GM12878 (cell line): ENCODE measurements at regions not wholly inside any gene's neighbourhood (a gene's known extent, or its start where the extent isn't known, plus 50 kb on each side); places are given as distances from the start of the nearest gene placed in this dataset.

Experiments
- ATAC-seq: fragments of 200-7000 bp; cut with Tn5 transposase; 3 replicates; pipeline ENCODE4 v1.9.1; 2020; ENCODE audit warnings: mild to moderate bottlenecking, moderate library complexity
- BruUV-seq: library from RNA; stranded (reverse); fragments of 400-500 nt; replicated peaks from 2 replicates; lab custom pipeline; 2021; lab: Mats Ljungman, UMichigan
- CTCF ChIA-PET: fragments of 300-600 bp; sonication (Branson Sonifier 250); formaldehyde crosslinking; extraction: SDS; loops from one replicate; lab custom pipeline; 2021; ENCODE audit warnings: inconsistent platforms; lab: Yijun Ruan, JAX
- POLR2A ChIA-PET: fragments of 350-600 bp; formaldehyde crosslinking; extraction: SDS; loops from one replicate; lab custom pipeline; 2021; ENCODE audit warnings: inconsistent platforms; lab: Charles Lee
- RAD21 ChIA-PET: fragments of 300-600 bp; sonication (Branson Sonifier 250); formaldehyde crosslinking; loops from one replicate; lab custom pipeline; 2023; ENCODE audit warnings: antibody characterized with exemption; ENCODE audit not compliant: unreplicated experiment; lab: Charles Lee
- SMC1A ChIA-PET: fragments of 300-600 bp; sonication (Branson Sonifier 250); formaldehyde crosslinking; loops from one replicate; lab custom pipeline; 2023; ENCODE audit not compliant: unreplicated experiment, uncharacterized antibody; lab: Charles Lee
- DNase-seq: peaks from one replicate; pipeline ENCODE4 v3.0.0-alpha.2; 2011; ENCODE audit warnings: low read depth, low spot score
- FAIRE-seq: peaks from 3 replicates; lab custom pipeline; 2011; peaks lifted over from hg19 to GRCh38; lab: Jason Lieb, UNC
- H2AFZ ChIP-seq: 2 replicates; pipeline ENCODE4 v1.6.0; 2011; ENCODE audit warnings: low read depth, low read length, control low read depth; ENCODE audit not compliant: control insufficient read depth
- H3K27ac ChIP-seq: 2 replicates; pipeline ENCODE4 v1.5.1; 2011; ENCODE audit warnings: control low read depth; ENCODE audit not compliant: control insufficient read depth, insufficient read depth
- H3K27me3 ChIP-seq, 2 experiments: replicated peaks in 1 of 2; 2 replicates each; pipeline versions ENCODE4 v1.6.0 to v1.6.1; 2011; ENCODE audit warnings: low read length in 1 of 2; ENCODE audit not compliant: control insufficient read depth in 2 of 2, insufficient read depth in 2 of 2
- H3K36me3 ChIP-seq, 2 experiments: 2 replicates each; pipeline ENCODE4 v1.5.1; 2011; ENCODE audit warnings: low read length in 1 of 2; ENCODE audit not compliant: control insufficient read depth in 2 of 2, insufficient read depth in 2 of 2
- H3K4me1 ChIP-seq: 2 replicates; pipeline ENCODE4 v1.6.1; 2011; ENCODE audit warnings: mild to moderate bottlenecking, low read length, moderate library complexity, mixed read lengths; ENCODE audit not compliant: control insufficient read depth, insufficient read depth
- H3K4me2 ChIP-seq: 2 replicates; pipeline ENCODE4 v1.6.0; 2011; ENCODE audit warnings: control low read depth; ENCODE audit not compliant: control insufficient read depth, insufficient read depth
- H3K4me3 ChIP-seq: fragments of 200-600 bp; sonication (generic); 2 replicates; pipeline ENCODE4 v1.5.1; 2016
- H3K79me2 ChIP-seq: 2 replicates; pipeline ENCODE4 v1.6.0; 2011; ENCODE audit warnings: low read length; ENCODE audit not compliant: control insufficient read depth, insufficient read depth
- H3K9ac ChIP-seq: 2 replicates; pipeline ENCODE4 v1.8.0; 2011; ENCODE audit warnings: low read length, control low read depth, mixed read lengths; ENCODE audit not compliant: control insufficient read depth, insufficient read depth
- H3K9me3 ChIP-seq: replicated peaks from 3 replicates; pipeline ENCODE4 v1.5.1; 2011; ENCODE audit warnings: mild to moderate bottlenecking, low read length; ENCODE audit not compliant: control insufficient read depth, insufficient read depth
- H4K20me1 ChIP-seq: 2 replicates; pipeline ENCODE4 v1.6.0; 2011; ENCODE audit not compliant: control insufficient read depth, insufficient read depth
- CHD1 ChIP-seq: IDR thresholded peaks from 2 replicates; pipeline ENCODE4 v1.6.1; 2012; ENCODE audit warnings: low read depth, low read length, improper control_type of control experiment
- ESRRA ChIP-seq: IDR thresholded peaks from 2 replicates; pipeline ENCODE4 v1.6.1; 2012; ENCODE audit warnings: mild to moderate bottlenecking, low read length, improper control_type of control experiment
- IKZF2 ChIP-seq, 2 experiments: fragments of 450-650 bp; IDR thresholded peaks; 2 replicates each; pipeline ENCODE4 v1.6.1; 2017; ENCODE audit warnings: mild to moderate bottlenecking in 2 of 2, moderate library complexity in 2 of 2
- PAX5 ChIP-seq: IDR thresholded peaks from 2 replicates; pipeline ENCODE4 v1.6.1; 2011; ENCODE audit warnings: low read depth, low read length, borderline replicate concordance
- RAD51 ChIP-seq: fragments of 450-650 bp; IDR thresholded peaks from 2 replicates; pipeline ENCODE4 v1.6.1; 2016; ENCODE audit warnings: moderate library complexity, mild to moderate bottlenecking, inconsistent platforms
- RELA ChIP-seq: fragments of 450-650 bp; IDR thresholded peaks from 2 replicates; pipeline ENCODE4 v1.8.0; 2014; ENCODE audit warnings: borderline replicate concordance; ENCODE audit not compliant: partially characterized antibody
- SKIL ChIP-seq: fragments of 450-650 bp; IDR thresholded peaks from 2 replicates; pipeline ENCODE4 v1.6.1; 2017; ENCODE audit warnings: mild to moderate bottlenecking, low read depth, inconsistent platforms; ENCODE audit not compliant: poor library complexity, severe bottlenecking
- SPI1 ChIP-seq: IDR thresholded peaks from 2 replicates; pipeline ENCODE4 v1.6.1; 2011; ENCODE audit warnings: low read depth, mild to moderate bottlenecking, low read length, moderate library complexity, borderline replicate concordance; ENCODE audit not compliant: insufficient read depth
- SREBF2 ChIP-seq: IDR thresholded peaks from 2 replicates; pipeline ENCODE4 v1.6.1; 2012; ENCODE audit warnings: mild to moderate bottlenecking, low read length
- STAT3 ChIP-seq: IDR thresholded peaks from 2 replicates; pipeline ENCODE4 v1.6.1; 2011; ENCODE audit warnings: low read depth, low read length, improper control_type of control experiment
- USF2 ChIP-seq: IDR thresholded peaks from 2 replicates; pipeline ENCODE4 v1.6.1; 2011; ENCODE audit warnings: low read depth, low read length, improper control_type of control experiment, borderline replicate concordance
- ZNF217 ChIP-seq: fragments of 450-650 bp; IDR thresholded peaks from 2 replicates; pipeline ENCODE4 v1.6.1; 2017; ENCODE audit warnings: antibody characterized with exemption, mild to moderate bottlenecking
- ZNF687 ChIP-seq: fragments of 450-650 bp; IDR thresholded peaks from 2 replicates; pipeline ENCODE4 v1.6.1; 2017; ENCODE audit warnings: mild to moderate bottlenecking, moderate library complexity
- WGBS: methylation state at CpG from one replicate; pipeline ENCODE4 v1.1.6; 2016; ENCODE audit warnings: low lambda C conversion rate; ENCODE audit not compliant: insufficient replicate concordance, insufficient coverage; ENCODE audit errors: missing lambda C conversion rate; 5-methylcytosine and 5-hydroxymethylcytosine counted together
- in situ Hi-C: fragments of 300-500 bp; cut with MboI; formaldehyde crosslinking; loops from 9 replicates; pipeline ENCODE4 v1.14.3; 2018; ENCODE audit warnings: mixed read lengths
- intact Hi-C: fragments of 100-400 bp; cut with micrococcal nuclease; formaldehyde crosslinking; loops from one replicate; pipeline ENCODE4 v1.14.2; 2022; ENCODE audit not compliant: unreplicated experiment

- H3K9ac ChIP-seq = no peak overlapping the region
- no peak for FAIRE-seq
- no TSS peak for BruUV-seq
- in situ Hi-C loops = no loop called here
- no peak for DNase-seq
- ChIA-PET SMC1A (no interaction called here), POLR2A (no interaction called here), CTCF (interaction anchor here (0.7 to 1.0 kb wide), 2 partner anchors 14 to 39 kb away, joined by 3 read pairs; no protein-coding TSS in a partner anchor), RAD21 (no interaction called here)
- intact Hi-C loops = no loop called here
- H3K4me3 ChIP-seq = no peak overlapping the region
- H3K27me3 ChIP-seq = no peaks in the 10 kb centered on the region
- WGBS = 55% methylated on average over 5 of the region's 5 CpGs
- no peaks in the 10 kb centered on the region for H3K9me3 ChIP-seq
- TF ChIP-seq PAX5 (no peak), ZNF217 (no peak), SREBF2 (no peak), ESRRA (no peak), SPI1 (no peak), IKZF2 (IDR thresholded peaks at IDR 0.05) (no peak), CHD1 (no peak), RELA (no peak), STAT3 (no peak), SKIL (no peak), ZNF687 (no peak), USF2 (no peak), RAD51 (no peak)
- no peak overlapping the region for H3K27ac ChIP-seq
- ATAC-seq = no peak
- no peaks in the 10 kb centered on the region for H3K36me3 ChIP-seq
- no peaks in the 10 kb centered on the region for H3K4me1 ChIP-seq
- H3K79me2 ChIP-seq = no peaks in the 10 kb centered on the region
- H4K20me1 ChIP-seq = no peaks in the 10 kb centered on the region
- H3K4me2 ChIP-seq = no peak overlapping the region
- no peak overlapping the region for H2AFZ ChIP-seq
Observed at GRCh38 chr15:39207532-39208115, 373.3 kb upstream of the THBS1 start.
